ENCODE measurements at regions not wholly inside any gene's neighbourhood (a gene's known extent, or its start where the extent isn't known, plus 50 kb on each side); places are given as distances from the start of the nearest gene placed in this dataset.

- no peak for ATAC-seq
- no peak for DNase-seq (ENCODE audit: low spot score)
Measured at GRCh38 chr5:2008851-2009629, 126.3 kb upstream of the IRX4 start.

GRCh38 chr5:2007878-2008501 is 125.3 kb upstream of the IRX4 start:
- no peak for ATAC-seq
- DNase-seq (ENCODE audit: low spot score): no peak

DNA sequence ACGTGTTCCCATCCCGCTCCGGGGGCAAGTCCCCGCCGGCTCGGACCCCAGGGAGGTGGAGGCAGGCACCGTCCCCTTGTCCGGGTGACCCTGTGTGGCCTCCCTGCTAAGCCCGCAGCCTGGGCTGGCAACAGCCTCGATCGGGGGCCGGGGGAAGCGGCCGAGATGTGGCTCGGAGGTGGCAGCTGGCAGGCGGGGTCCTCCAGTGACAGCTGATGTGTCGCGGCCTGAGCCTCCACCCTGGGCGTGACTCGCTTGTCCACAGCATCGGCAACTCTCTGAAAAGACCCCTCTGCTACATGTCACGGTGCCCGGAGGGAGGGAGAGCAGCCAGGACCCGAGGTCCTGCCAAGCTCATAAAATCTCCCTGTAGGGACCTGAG is 124.8 kb upstream of the IRX4 start:
- DNase-seq (ENCODE audit: low spot score): no peak
- no peak for ATAC-seq

DNA sequence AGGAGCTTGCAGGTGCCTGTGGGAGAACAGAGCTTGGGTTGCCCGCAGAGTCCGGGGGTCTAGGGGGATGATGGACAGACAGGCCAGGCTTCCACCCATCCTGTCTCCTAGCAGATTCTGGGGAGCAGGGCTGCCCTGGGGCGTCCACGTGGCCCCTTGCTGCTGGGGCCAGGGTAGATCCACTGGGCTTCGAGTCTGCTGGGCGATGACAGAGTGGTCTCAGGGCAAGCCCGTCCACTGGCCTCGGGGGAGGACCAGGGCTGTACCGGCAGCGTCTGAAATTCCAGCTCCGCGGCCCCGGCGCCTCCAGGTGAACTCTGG is 124.2 kb upstream of the IRX4 start:
- DNase-seq (ENCODE audit: low spot score) (no peak), ATAC-seq (no peak)

GRCh38 chr5:2006193-2006970 is 123.7 kb upstream of the IRX4 start:
- no peak for DNase-seq (ENCODE audit: low spot score)
- ATAC-seq: no peak

DNA sequence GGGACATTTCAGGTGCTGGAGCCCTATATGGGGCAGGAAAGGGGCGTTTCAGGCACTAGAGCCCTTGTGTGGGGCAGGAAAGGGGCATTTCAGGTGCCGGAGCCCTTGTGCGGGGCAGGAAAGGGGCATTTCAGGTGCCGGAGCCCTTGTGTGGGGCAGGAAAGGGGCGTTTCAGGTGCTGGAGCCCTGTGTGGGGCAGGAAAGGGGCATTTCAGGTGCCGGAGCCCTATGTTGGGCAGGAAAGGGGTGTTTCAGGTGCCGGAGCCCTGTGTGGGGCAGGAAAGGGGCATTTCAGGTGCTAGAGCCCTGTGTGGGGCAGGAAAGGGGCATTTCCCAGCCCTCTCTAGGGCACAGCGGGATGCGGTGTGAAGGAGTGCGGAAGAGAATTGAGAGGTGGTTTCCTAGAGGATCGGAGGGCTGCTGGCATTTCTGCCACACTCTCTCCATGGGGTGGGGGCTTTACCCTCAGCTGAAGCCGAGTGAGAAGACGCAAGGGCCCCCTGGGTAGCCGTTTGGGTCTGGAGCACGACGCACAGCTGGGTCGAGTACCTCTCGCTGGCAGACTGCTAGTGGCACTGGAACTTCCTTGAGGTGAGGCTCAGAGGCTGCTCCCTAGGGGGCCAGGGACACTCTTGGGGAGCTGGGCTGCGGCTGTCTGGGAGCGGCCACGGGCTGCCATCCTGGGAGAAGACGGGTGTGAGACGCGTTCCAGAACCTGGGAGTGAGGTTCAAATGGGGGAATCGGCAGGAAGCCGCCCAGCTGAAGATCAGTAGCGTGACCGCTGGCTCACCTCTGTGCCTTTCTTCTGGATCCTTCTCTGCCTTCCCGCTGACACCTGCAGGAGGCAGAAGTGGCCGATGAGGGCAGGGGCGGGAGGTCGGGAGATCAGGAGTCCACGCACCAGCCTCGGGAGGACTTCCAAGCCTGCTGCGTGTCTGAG is 122.6 kb upstream of the IRX4 start:
- DNase-seq (ENCODE audit: low spot score): no peak
- no peak for ATAC-seq

GRCh38 chr5:2003690-2004365 is 121.1 kb upstream of the IRX4 start:
- ATAC-seq (no peak), DNase-seq (ENCODE audit: low spot score) (no peak)

DNA sequence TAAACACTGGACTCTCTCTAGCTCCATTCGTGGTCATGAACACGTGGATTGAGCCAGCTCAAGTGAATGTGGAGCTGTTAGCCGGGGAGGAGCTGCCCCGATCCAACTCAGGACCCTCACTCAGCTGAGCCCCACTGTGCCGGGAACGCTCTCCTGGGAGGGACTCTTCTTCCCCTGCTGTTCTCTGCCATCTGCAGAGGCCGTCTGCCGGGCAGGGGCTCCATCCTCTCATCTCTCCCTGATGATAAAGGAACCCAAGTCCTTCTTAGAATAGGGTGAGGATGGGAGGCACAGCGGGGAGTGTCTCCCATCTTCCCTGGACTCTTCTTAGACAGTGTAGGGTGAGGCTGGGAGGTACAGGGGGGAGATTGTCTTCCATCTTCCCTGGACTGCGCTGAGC is 120.5 kb upstream of the IRX4 start:
- no peak for ATAC-seq
- no peak for DNase-seq (ENCODE audit: low spot score)

GRCh38 chr5:2001300-2001699 is 118.6 kb upstream of the IRX4 start:
- ATAC-seq: no peak
- DNase-seq (ENCODE audit: low spot score): no peak

DNA sequence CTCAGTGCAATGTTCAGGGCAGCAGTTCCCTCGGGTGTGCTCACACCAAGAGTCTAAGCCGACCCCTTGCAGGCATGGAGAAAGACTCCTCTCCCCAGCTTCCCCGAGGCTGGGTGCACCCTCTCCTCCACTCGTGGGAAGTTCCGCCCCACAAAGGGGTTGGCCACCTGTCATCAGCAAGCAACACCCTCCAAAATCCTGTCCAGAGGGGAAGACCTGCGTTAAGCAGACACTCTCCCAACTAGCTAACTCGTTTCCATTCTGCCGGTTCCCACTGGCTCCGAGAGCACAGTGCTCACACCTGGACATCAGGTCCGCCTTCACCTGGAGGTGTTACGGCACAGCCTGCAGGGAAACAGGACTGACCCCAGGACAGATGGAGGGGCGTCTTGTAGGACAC is 117.9 kb upstream of the IRX4 start:
- no peak for ATAC-seq
- DNase-seq (ENCODE audit: low spot score): no peak

GRCh38 chr5:1999794-2000193 is 117.1 kb upstream of the IRX4 start:
- DNase-seq (ENCODE audit: low spot score) (no peak), ATAC-seq (no peak)

DNA sequence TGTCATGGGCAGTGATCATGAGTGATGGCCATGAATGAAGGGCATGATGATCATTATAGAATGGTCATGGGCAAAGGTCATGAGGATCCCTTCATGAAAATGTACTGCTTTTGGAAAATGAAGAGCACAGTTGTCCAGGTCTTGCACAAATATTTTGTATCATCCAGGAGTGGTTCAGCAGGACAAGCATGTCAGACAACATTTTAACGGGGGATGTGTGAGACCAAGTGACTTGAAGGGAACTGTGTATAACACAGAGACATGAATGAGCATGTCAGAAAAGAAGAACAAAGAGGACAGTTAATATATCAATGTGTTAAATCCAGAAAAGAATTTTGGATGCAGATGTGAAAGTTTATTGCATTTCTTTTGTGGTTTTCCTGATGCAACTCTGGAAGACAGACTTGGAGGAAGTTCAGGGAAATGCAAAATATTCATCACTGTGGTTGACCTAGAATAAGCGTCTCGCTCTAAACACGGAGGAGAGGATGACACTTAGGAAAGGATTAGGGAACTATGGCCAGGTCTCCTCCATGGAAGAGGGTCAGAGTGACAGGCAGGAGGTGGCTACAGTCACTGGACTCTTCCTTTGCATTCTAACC is 116.1 kb upstream of the IRX4 start:
- ATAC-seq: no peak
- no peak for DNase-seq (ENCODE audit: low spot score)

DNA sequence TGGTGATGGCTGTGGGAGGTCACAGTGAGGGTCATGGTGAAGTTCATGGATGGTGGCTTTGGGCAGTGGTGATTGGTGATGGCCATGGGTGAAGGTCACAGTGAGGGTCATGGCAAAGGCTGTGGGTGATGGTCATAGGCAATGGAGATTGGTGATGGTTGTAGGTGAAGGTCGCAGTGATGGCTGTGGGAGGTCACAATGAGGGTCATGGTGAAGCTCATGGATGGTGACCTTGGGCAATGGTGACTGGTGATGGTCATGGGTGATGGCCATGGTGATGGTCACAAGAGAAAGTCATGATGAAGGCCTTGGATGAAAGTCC is 115.6 kb upstream of the IRX4 start:
- DNase-seq (ENCODE audit: low spot score) (no peak), ATAC-seq (no peak)

- ATAC-seq (no peak), DNase-seq (ENCODE audit: low spot score) (no peak)
Measured at GRCh38 chr5:1997640-1998347, 115.1 kb upstream of the IRX4 start.

- ATAC-seq (no peak), DNase-seq (ENCODE audit: low spot score) (no peak)
Measured at GRCh38 chr5:1995491-1995890, 112.8 kb upstream of the IRX4 start.

GRCh38 chr5:1987471-1987870 is 104.7 kb upstream of the IRX4 start:
- no peak for ATAC-seq

DNA sequence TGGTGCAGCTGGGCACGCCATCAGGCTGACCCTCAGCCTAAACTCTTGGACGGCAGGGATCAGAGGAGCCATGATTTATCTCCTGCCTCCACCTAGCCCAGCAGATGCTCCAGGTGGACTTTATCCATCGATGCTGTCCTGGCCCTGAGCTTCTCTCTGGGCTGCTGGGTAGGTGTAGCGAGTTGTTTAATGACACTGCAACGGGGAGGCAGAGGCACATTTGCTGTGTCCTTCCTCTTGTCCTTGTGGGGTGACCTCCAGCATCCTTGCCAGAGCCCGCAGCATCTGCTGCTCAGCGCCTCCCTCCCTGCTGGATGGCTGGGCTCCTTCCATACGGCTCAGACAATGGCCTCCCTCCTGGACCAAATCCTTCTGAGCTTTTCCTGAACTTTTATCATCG is 103.1 kb upstream of the IRX4 start:
- DNase-seq (ENCODE audit: low spot score): no peak
- ATAC-seq: no peak

More at GRCh38 chr5:1987471-1987870, 104.7 kb upstream of the IRX4 start:
- DNase-seq (ENCODE audit: low spot score): no peak

- no peak for ATAC-seq
- DNase-seq (ENCODE audit: low spot score): no peak
Measured at GRCh38 chr5:1983919-1984695, 101.4 kb upstream of the IRX4 start.

GRCh38 chr5:1983401-1983800 is 100.7 kb upstream of the IRX4 start:
- ATAC-seq (no peak), DNase-seq (ENCODE audit: low spot score) (no peak)
